Ascending aorta (tissue), 2 donors: ENCODE measurements at regions not wholly inside any gene's neighbourhood (a gene's known extent, or its start where the extent isn't known, plus 50 kb on each side); places are given as distances from the start of the nearest gene placed in this dataset.
"Not testable (repeated sequence)": the region's sequence is repeated elsewhere in the genome, so short reads cannot be mapped to it uniquely, and the experiment has no call there.

Experiments used
- DNase-seq, 2 donors: peaks; one replicate each; pipeline ENCODE4 v3.0.0-alpha.2; 2019; ENCODE audit warnings: low spot score in 2 of 2
- H3K27ac ChIP-seq, 2 donors: fragments of 200-600 bp; sonication (generic); one replicate each; pipeline ENCODE4 v1.5.1; 2016 to 2017; ENCODE audit warnings: mild to moderate bottlenecking in 1 of 2
- H3K27me3 ChIP-seq: fragments of 200-600 bp; sonication (generic); one replicate; pipeline ENCODE4 v1.5.1; 2017
- H3K36me3 ChIP-seq, 2 donors: fragments of 200-600 bp; sonication (generic); one replicate each; pipeline ENCODE4 v1.5.1; 2016
- H3K4me1 ChIP-seq, 2 donors: fragments of 200-600 bp; sonication (generic); one replicate each; pipeline ENCODE4 v1.5.1; 2016 to 2017; ENCODE audit warnings: mild to moderate bottlenecking in 1 of 2
- H3K4me3 ChIP-seq, 2 donors: fragments of 200-600 bp; sonication (generic); one replicate each; pipeline ENCODE4 v1.5.1; 2016 to 2017; ENCODE audit warnings: mild to moderate bottlenecking in 1 of 2
- H3K9me3 ChIP-seq, 2 donors: fragments of 200-600 bp; sonication (generic); one replicate each; pipeline ENCODE4 v1.5.1; 2016
- intact Hi-C: fragments of 100-400 bp; cut with DNase I; formaldehyde crosslinking; loops from one replicate; pipeline ENCODE4 v1.15.1; 2023
- TF ChIP-seq, protein P1 (sequence below), 3 experiments: fragments of 200-600 bp in 2 of 3; fragments of 450-650 bp in 1 of 3; sonication (generic) in 2 of 3; IDR thresholded peaks; one replicate each; pipeline ENCODE4 v1.5.1; 2016 to 2019; ENCODE audit warnings: antibody characterized with exemption in 3 of 3, mild to moderate bottlenecking in 1 of 3, moderate library complexity in 1 of 3

DNA sequence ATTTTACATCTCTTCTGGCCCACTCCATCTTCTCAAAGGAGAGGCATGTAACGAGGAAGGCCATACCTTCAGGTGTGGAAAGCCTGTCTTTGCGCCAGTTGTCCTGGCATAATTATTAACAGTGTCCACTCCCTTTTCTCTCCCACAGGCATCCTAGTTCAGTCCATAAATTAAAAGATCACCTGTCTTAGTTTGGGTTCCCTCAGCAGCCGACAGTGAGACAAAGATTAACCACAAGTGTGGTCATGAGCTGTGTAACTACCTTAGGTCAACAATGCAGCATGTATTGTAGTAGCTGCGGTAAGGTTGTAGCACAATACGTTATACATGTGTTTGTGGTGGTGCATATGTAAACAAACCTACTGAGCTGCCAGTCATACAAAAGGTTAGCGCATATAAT, 103.3 kb upstream of the GALNT15 start:
- TF ChIP-seq, protein P1, sequence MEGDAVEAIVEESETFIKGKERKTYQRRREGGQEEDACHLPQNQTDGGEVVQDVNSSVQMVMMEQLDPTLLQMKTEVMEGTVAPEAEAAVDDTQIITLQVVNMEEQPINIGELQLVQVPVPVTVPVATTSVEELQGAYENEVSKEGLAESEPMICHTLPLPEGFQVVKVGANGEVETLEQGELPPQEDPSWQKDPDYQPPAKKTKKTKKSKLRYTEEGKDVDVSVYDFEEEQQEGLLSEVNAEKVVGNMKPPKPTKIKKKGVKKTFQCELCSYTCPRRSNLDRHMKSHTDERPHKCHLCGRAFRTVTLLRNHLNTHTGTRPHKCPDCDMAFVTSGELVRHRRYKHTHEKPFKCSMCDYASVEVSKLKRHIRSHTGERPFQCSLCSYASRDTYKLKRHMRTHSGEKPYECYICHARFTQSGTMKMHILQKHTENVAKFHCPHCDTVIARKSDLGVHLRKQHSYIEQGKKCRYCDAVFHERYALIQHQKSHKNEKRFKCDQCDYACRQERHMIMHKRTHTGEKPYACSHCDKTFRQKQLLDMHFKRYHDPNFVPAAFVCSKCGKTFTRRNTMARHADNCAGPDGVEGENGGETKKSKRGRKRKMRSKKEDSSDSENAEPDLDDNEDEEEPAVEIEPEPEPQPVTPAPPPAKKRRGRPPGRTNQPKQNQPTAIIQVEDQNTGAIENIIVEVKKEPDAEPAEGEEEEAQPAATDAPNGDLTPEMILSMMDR (IDR thresholded peaks at IDR 0.05): no peak
- intact Hi-C loops: no loop called here
- Histone ChIP-seq H3K9me3 (no peaks in the 10 kb centered on the region), H3K27me3 (no peaks in the 10 kb centered on the region), H3K4me3 (no peak overlapping the region), H3K27ac (no peak overlapping the region), H3K36me3 (no peaks in the 10 kb centered on the region), H3K4me1 (peaks cover 0 to 17% of the 10 kb centered on the region in 2 donors)
- DNase-seq: no peak

DNA sequence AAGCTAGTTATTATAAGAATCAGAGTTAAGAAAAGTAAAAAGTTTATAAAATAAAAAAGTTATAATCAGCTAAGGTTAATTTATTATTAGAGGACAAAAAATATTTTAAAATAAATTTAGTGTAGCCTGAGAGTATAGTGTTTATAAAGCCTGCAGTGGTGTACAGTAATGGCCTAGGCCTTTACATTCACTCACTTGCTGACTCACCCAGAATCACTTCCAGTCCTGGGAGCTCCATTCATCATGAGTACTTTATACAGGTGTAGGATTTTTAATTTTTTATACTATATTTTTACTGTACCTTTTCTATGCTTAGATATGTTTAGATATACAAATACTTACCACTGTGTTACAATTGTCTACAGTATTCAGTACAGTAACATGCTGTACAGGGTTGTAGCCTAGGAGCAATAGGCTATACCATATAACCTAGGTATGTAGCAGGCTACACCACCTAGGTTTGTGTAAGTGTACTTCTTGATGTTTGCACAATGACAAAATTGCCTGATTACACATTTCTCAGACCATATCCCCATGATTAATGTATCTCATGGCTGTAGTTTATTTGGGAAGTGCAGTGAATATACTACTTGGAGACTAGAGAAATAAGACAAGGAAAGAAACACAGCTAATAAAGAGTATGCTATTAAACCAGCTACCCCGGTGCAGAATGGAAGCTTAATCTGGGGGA, 101.9 kb upstream of the GALNT15 start:
- Histone ChIP-seq H3K9me3 (no peaks in the 10 kb centered on the region), H3K4me3 (no peak overlapping the region), H3K36me3 (no peaks in the 10 kb centered on the region), H3K4me1 (peaks cover 0 to 17% of the 10 kb centered on the region in 2 donors), H3K27me3 (no peaks in the 10 kb centered on the region), H3K27ac (no peak overlapping the region)
- DNase-seq: no peak
- TF ChIP-seq, protein P1 (IDR thresholded peaks at IDR 0.05): no peak
- intact Hi-C loops: no loop called here

DNA sequence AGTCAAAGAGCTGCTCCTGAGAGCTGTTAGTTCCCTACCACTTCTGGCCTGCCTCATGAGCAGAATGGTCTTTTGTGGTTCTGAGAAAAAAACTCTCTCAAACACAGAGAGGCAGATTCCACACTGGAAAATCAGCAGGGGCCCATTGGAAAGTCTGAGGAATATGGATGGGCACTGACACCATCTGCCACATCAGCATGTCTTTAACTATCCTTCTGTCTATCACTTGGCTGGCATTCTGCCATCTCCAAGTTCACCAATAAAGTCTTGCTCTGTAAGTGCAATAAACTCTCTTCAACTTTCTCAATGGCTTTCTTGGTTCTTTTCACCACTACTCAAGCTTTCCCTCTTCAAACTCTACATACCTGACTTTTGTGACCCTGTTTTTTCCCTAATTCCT, 101.3 kb upstream of the GALNT15 start:
- Histone ChIP-seq H3K4me3 (no peak overlapping the region), H3K9me3 (no peaks in the 10 kb centered on the region), H3K36me3 (no peaks in the 10 kb centered on the region), H3K4me1 (peaks cover 0 to 11% of the 10 kb centered on the region in 2 donors), H3K27ac (no peak overlapping the region), H3K27me3 (no peaks in the 10 kb centered on the region)
- intact Hi-C loops: no loop called here
- no peak for DNase-seq
- TF ChIP-seq, protein P1 (IDR thresholded peaks at IDR 0.05): no peak

DNA sequence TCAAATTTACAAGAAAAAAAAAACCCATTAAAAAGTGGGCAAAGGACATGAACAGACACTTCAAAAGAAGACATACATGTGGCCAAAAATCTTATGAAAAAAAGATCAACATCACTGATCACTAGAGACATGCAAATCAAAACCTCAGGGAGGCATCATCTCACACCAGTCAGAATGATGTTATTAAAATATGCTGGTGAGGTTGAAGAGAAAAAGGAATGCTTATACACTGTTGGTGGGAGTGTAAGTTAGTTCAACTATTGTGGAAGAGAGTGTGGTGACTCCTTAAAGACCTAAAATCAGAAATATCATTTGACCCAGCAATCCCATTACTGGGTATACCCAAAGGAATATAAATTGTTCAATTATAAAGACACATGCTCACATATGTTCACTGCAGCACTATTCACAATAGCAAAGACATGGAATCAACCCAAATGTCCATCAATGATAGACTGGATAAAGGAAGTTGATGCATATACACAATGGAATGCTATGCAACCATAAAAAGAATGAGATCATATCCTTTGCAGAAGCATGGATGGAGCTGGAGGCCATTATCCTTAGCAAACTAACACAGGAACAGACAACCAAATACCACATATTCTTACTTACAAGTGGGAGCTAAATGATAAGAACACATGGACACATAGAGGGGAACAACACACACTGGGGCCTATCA, 100.3 kb upstream of the GALNT15 start:
- H3K4me1 ChIP-seq, H3K27ac ChIP-seq, H3K27me3 ChIP-seq, H3K4me3 ChIP-seq, H3K9me3 ChIP-seq, intact Hi-C loops, H3K36me3 ChIP-seq, DNase-seq: not testable (repeated sequence)

DNA sequence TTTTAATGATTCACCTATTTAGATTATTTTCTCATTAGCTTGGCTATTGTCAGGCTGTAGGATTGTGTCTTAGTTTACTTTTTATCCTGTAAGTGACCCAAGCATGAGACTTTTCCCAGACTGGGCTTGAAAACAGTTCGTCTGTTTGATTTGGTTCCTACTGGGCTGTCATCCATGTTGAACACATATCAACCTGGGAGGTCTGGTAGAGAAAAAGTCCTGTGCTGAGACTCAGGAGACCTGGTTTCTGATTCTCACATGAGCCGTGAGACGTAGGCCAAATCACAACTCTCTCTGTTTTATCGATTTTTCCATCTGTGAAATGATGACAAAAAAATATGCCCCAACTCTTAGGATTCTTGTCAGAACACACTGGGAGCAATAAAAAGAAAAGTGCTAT, 98.8 kb upstream of the GALNT15 start:
- intact Hi-C loops: no loop called here
- H3K36me3 ChIP-seq: no peaks in the 10 kb centered on the region
- no peaks in the 10 kb centered on the region for H3K4me1 ChIP-seq
- H3K4me3 ChIP-seq: no peak overlapping the region
- H3K9me3 ChIP-seq: no peaks in the 10 kb centered on the region
- no peak overlapping the region for H3K27ac ChIP-seq
- no peaks in the 10 kb centered on the region for H3K27me3 ChIP-seq
- DNase-seq: no peak
- TF ChIP-seq, protein P1 (IDR thresholded peaks at IDR 0.05): no peak

DNA sequence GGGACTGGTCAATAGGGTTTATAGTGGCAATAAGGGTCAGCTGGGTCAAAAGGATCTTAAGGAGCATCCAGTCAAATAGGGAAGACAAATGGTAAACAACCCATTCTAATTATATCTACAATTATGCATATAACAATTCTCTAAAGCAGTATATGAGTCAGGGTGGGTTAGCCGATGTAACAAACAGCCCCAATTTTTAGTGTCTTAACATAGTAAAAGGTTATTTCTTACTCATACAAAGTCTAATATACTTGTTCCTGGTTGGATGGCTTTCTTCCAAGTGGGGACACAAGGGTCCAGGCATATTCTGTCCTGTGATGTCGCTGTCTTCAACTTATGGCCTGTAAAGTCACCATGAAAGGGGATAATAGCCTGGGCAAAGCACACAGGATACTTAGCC, 97.9 kb upstream of the GALNT15 start:
- peaks cover 0 to 5% of the 10 kb centered on the region in 2 donors for H3K9me3 ChIP-seq
- H3K4me3 ChIP-seq: no peak overlapping the region
- TF ChIP-seq, protein P1 (IDR thresholded peaks at IDR 0.05): no peak
- no peaks in the 10 kb centered on the region for H3K4me1 ChIP-seq
- H3K27ac ChIP-seq: no peak overlapping the region
- H3K27me3 ChIP-seq: no peaks in the 10 kb centered on the region
- H3K36me3 ChIP-seq: no peaks in the 10 kb centered on the region
- no peak for DNase-seq
- intact Hi-C loops: no loop called here

DNA sequence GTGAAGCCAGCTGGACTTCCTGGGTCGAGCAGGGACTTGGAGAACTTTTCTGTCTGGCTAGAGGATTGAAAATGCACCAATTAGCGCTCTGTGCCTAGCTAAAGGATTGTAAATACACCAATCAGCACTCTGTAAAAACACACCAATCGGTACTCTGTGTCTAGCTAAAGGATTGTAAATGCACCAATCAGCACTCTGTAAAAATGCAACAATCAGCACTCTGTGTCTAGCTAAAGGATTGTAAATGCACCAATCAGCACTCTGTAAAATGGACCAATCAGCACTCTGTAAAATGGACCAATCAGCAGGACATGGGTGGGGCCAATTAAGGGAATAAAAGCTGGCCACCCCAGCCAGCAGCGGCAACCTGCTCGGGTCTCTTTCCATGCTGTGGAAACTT, 97.3 kb upstream of the GALNT15 start:
- DNase-seq, H3K4me3 ChIP-seq, H3K4me1 ChIP-seq, H3K27ac ChIP-seq, H3K9me3 ChIP-seq, H3K36me3 ChIP-seq, H3K27me3 ChIP-seq, intact Hi-C loops: not testable (repeated sequence)

DNA sequence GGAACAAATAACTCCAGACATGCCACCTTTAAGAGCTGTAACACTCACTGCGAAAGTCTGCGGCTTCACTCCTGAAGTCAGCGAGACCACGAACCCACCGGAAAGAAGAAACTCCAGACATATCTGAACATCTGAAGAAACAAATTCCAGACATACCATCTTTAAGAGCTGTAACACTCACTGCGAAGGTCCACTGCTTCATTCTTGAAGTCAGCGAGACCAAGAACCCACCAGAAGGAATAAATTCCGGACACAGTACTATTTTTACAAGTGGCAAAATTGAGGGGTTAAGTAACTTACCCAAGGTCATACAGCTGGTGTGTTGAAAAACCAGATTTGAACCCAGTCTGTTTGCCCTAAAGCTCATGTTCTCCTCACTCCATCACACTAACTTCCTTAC, 96.8 kb upstream of the GALNT15 start:
- H3K4me3 ChIP-seq, H3K4me1 ChIP-seq, H3K27me3 ChIP-seq, H3K36me3 ChIP-seq, H3K9me3 ChIP-seq, DNase-seq, intact Hi-C loops, H3K27ac ChIP-seq: not testable (repeated sequence)
